ENCODE measurements at regions not wholly inside any gene's neighbourhood (a gene's known extent, or its start where the extent isn't known, plus 50 kb on each side); places are given as distances from the start of the nearest gene placed in this dataset.

- in situ Hi-C loops (cut with MboI; ENCODE audit: low pct_ligation_motif_present in 1 of 4, low pct_unique_long_range_greater_than_20kb in 1 of 4, low sequenced_read_pairs in 3 of 4), result no loop called here
- WGBS, 2 donors (ENCODE audit: low coverage in 1 of 2), result 82 to 95% methylated on average over 3 of the region's 3 CpGs
- Histone ChIP-seq H3K4me3 (no peak overlapping the region), H3K36me3 (no peaks in the 10 kb centered on the region), H3K27me3 (no peaks in the 10 kb centered on the region), H3K27ac (no peak overlapping the region), H3K9me3 (peaks cover 0 to 2% of the 10 kb centered on the region in 2 donors), H3K4me1 (no peaks in the 10 kb centered on the region)
- intact Hi-C loops (cut with DNase I; ENCODE audit: low total_unique reads), result no loop called here
- no peak for DNase-seq
- TF ChIP-seq POLR2AphosphoS5 (IDR thresholded peaks at IDR 0.05) (no peak), CTCF (IDR thresholded peaks at IDR 0.05) (no peak), EP300 (IDR thresholded peaks at IDR 0.05; ENCODE audit: low read depth) (no peak), POLR2A (IDR thresholded peaks at IDR 0.05) (no peak)
These were observed 1805.1 kb upstream of the WWC1 start for GRCh38 chr5:166486348-166486747.

- in situ Hi-C loops (cut with MboI; ENCODE audit: low pct_ligation_motif_present in 1 of 4, low pct_unique_long_range_greater_than_20kb in 1 of 4, low sequenced_read_pairs in 3 of 4) (no loop called here), intact Hi-C loops (cut with DNase I; ENCODE audit: low total_unique reads) (no loop called here)
- Histone ChIP-seq H3K9me3 (no peaks in the 10 kb centered on the region), H3K4me3 (no peak overlapping the region), H3K27ac (no peak overlapping the region), H3K4me1 (no peaks in the 10 kb centered on the region), H3K36me3 (no peaks in the 10 kb centered on the region), H3K27me3 (no peaks in the 10 kb centered on the region)
- TF ChIP-seq POLR2A (IDR thresholded peaks at IDR 0.05), result no peak
- no peak for TF ChIP-seq EP300 (IDR thresholded peaks at IDR 0.05; ENCODE audit: low read depth)
- TF ChIP-seq POLR2AphosphoS5 (IDR thresholded peaks at IDR 0.05), result no peak
- DNase-seq, result no peak
- 67 to 78% methylated on average over 1 to 3 of the region's 3 CpGs for WGBS, 2 donors (ENCODE audit: low coverage in 1 of 2)
These were observed 1802.9 kb upstream of the WWC1 start for GRCh38 chr5:166488560-166488959.

DNA sequence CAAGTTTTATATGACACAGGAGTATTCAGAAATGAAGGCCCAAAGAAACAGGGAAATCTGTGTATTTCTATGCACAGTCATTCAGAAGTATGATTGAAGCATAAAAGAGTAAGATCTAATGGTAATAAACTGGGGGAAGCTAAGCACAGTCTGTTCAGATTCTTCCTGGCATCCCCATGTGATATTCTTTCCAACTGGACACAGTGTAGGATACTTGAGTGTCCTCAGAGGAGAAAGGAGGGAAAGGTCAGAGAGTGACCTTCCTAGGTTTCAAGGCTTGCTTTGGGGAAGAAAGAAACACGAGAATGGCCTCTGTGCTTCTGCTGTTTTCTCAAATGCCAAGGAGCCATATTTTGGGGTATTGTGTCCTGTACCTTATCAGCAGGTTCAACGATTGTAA is 1798.4 kb upstream of the WWC1 start:
- intact Hi-C loops (cut with DNase I; ENCODE audit: low total_unique reads), result no loop called here
- WGBS, 2 donors (ENCODE audit: low coverage in 1 of 2), result 63% methylated on average over 1 to 2 of the region's 2 CpGs

DNA sequence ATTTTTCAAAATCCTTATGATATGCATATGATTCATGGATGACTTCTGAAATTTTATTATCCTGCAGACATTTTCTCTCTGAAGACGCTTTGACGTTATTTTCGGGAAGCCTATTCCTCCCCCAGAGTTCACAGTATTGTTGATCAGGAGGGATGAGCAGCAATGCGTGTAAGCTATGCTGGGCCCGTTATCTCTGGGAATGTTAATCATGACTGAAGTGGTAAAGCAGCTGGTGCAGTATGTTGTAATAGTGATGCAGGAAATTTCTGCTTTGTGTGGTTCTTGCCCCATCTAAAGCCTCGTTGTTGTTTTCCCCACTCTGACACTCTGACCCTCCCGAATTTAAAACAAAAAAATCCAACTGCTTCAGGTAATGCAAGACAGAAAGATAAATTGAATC is 1797.8 kb upstream of the WWC1 start:
- TF ChIP-seq POLR2A (IDR thresholded peaks at IDR 0.05), result no peak
- TF ChIP-seq CTCF (IDR thresholded peaks at IDR 0.05), result no peak
- TF ChIP-seq POLR2AphosphoS5 (IDR thresholded peaks at IDR 0.05), result no peak
- TF ChIP-seq EP300 (IDR thresholded peaks at IDR 0.05; ENCODE audit: low read depth), result no peak
- Histone ChIP-seq H3K27me3 (no peaks in the 10 kb centered on the region), H3K27ac (no peak overlapping the region), H3K36me3 (no peaks in the 10 kb centered on the region), H3K4me1 (no peaks in the 10 kb centered on the region), H3K9me3 (no peaks in the 10 kb centered on the region), H3K4me3 (no peak overlapping the region)
- DNase-seq, result no peak
- intact Hi-C loops (cut with DNase I; ENCODE audit: low total_unique reads) (no loop called here), in situ Hi-C loops (cut with MboI; ENCODE audit: low pct_ligation_motif_present in 1 of 4, low pct_unique_long_range_greater_than_20kb in 1 of 4, low sequenced_read_pairs in 3 of 4) (no loop called here)
- 71 to 95% methylated on average over 4 to 7 of the region's 7 CpGs for WGBS, 2 donors (ENCODE audit: low coverage in 1 of 2)

More for the DNA sequence above, 1798.4 kb upstream of the WWC1 start:
- no peaks in the 10 kb centered on the region for H3K27me3 ChIP-seq
- no peaks in the 10 kb centered on the region for H3K4me1 ChIP-seq
- H3K36me3 ChIP-seq, result no peaks in the 10 kb centered on the region
- no peaks in the 10 kb centered on the region for H3K9me3 ChIP-seq
- H3K27ac ChIP-seq, result no peak overlapping the region
- TF ChIP-seq POLR2A (IDR thresholded peaks at IDR 0.05) (no peak), CTCF (IDR thresholded peaks at IDR 0.05) (no peak), POLR2AphosphoS5 (IDR thresholded peaks at IDR 0.05) (no peak), EP300 (IDR thresholded peaks at IDR 0.05; ENCODE audit: low read depth) (no peak)
- no peak overlapping the region for H3K4me3 ChIP-seq
- DNase-seq, result no peak
- in situ Hi-C loops (cut with MboI; ENCODE audit: low pct_ligation_motif_present in 1 of 4, low pct_unique_long_range_greater_than_20kb in 1 of 4, low sequenced_read_pairs in 3 of 4), result no loop called here

DNA sequence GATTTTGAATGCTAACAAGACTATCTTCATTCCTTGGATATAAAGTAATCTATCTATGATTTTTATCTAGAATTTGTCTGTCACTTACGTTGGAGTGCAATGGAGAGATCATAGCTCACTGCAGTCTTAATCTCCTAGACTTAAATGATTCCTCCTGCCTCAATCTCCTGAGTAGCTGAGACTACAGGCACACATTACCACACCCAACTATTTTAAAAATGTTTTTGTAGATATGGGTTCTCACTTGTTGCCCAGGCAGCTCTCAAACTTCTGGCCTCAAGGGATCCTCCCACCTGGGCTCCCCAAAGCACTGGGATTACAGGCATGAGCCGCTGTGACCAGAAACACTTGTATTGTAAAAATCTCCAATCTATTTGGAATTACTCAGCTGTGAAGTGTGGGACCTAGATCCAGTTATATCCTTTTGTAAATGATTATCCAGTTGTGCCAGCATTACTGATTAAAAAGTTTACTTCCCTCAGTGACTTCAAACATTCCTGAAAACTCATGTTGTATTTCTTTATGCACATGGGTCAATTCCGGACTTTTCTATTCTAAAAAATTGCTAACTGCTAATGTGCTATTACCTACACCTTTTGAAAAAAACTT is 1793.8 kb upstream of the WWC1 start:
- intact Hi-C loops (cut with DNase I; ENCODE audit: low total_unique reads), result no loop called here
- Histone ChIP-seq H3K36me3 (no peaks in the 10 kb centered on the region), H3K4me3 (no peak overlapping the region), H3K9me3 (no peaks in the 10 kb centered on the region), H3K27ac (no peak overlapping the region), H3K27me3 (no peaks in the 10 kb centered on the region), H3K4me1 (no peaks in the 10 kb centered on the region)
- DNase-seq, result no peak
- 31 to 45% methylated on average over 2 to 3 of the region's 3 CpGs for WGBS, 2 donors (ENCODE audit: low coverage in 1 of 2)
- no peak for TF ChIP-seq POLR2A (IDR thresholded peaks at IDR 0.05)
- TF ChIP-seq CTCF (IDR thresholded peaks at IDR 0.05), result no peak
- TF ChIP-seq POLR2AphosphoS5 (IDR thresholded peaks at IDR 0.05), result no peak
- TF ChIP-seq EP300 (IDR thresholded peaks at IDR 0.05; ENCODE audit: low read depth), result no peak
- in situ Hi-C loops (cut with MboI; ENCODE audit: low pct_ligation_motif_present in 1 of 4, low pct_unique_long_range_greater_than_20kb in 1 of 4, low sequenced_read_pairs in 3 of 4), result no loop called here

Data from transverse colon (tissue), 4 donors.